Activated naive CD4-positive, alpha-beta T cell treated with anti-CD3 and anti-CD28 coated beads, Interleukin-2, amount 50 U/mL, for 72 hours (primary cell): ENCODE measurements at regions not wholly inside any gene's neighbourhood (a gene's known extent, or its start where the extent isn't known, plus 50 kb on each side); places are given as distances from the start of the nearest gene placed in this dataset.

Experiments used
- ATAC-seq, 2 donors: fragments of 150-1000 bp; cut with Tn5 transposase; 2 replicates each; pipeline ENCODE4 v1.10.0; 2021; ENCODE audit warnings: mild to moderate bottlenecking in 2 of 2, moderate library complexity in 2 of 2
- DNase-seq, 2 donors: peaks; one replicate each; pipeline ENCODE4 v3.0.0; 2021 to 2022; ENCODE audit warnings: low spot score in 2 of 2
- H3K27ac Mint-ChIP-seq, 2 donors: one replicate each; pipeline ENCODE4 v1.8.0; 2022; ENCODE audit warnings: mild to moderate bottlenecking in 2 of 2, mixed read lengths in 2 of 2
- H3K36me3 Mint-ChIP-seq, 2 donors: one replicate each; pipeline ENCODE4 v1.8.0; 2022; ENCODE audit warnings: mixed read lengths in 2 of 2
- H3K9me3 Mint-ChIP-seq, 2 donors: one replicate each; pipeline ENCODE4 v1.8.0; 2022; ENCODE audit warnings: mixed read lengths in 2 of 2

DNA sequence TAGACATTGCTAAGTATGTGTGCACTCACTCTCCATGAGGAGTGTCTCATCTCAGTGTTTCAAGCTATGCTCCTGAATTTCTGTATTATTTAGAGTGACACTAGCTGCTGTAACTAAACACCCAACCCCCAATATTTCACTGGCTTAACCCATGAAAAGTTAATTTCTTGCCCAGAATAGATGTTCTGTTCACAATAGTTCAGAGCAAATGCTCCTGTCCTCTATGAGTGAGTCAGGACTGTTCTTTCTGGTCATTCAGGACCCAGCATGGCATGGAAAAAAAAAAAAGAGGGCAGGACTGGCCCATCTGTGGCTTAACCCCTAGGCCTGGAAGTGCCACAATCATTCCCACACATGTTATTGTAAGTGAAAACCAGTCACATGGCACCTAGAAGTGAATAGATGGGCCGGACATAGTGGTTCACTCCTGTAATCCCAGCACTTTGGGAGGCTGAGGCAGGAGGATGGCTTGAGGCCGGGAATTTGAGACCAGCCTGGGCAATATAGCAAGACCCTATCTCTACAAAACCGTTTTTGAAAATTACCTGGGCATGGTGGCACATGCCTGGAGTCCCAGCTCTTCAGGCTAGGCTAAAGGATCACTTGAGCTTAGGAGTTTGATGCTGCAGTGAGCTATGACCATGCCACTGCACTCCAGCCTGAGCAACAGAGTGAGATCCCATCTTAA is 663.6 kb downstream of the IRS1 start:
- Mint-ChIP-seq H3K27ac (no peak overlapping the region), H3K36me3 (no peaks in the 10 kb centered on the region), H3K9me3 (no peaks in the 10 kb centered on the region)
- DNase-seq, result no peak
- no peak for ATAC-seq

GRCh38 chr2:226132323-226133215 is 667.1 kb downstream of the IRS1 start:
- H3K9me3 Mint-ChIP-seq, result no peaks in the 10 kb centered on the region

GRCh38 chr2:226131299-226131784 is 668.3 kb downstream of the IRS1 start:
- no peak for ATAC-seq
- DNase-seq, result no peak
- Mint-ChIP-seq H3K36me3 (no peaks in the 10 kb centered on the region), H3K9me3 (no peaks in the 10 kb centered on the region), H3K27ac (no peak overlapping the region)

More at GRCh38 chr2:226132323-226133215, 667.1 kb downstream of the IRS1 start:
- DNase-seq, result no peak
- no peak overlapping the region for H3K27ac Mint-ChIP-seq
- no peaks in the 10 kb centered on the region for H3K36me3 Mint-ChIP-seq
- ATAC-seq, result no peak

GRCh38 chr2:226130192-226130591 is 669.4 kb downstream of the IRS1 start:
- ATAC-seq (no peak), DNase-seq (no peak)
- Mint-ChIP-seq H3K9me3 (no peaks in the 10 kb centered on the region), H3K27ac (no peak overlapping the region), H3K36me3 (no peaks in the 10 kb centered on the region)

- ATAC-seq, result no peak
- no peak for DNase-seq
- no peaks in the 10 kb centered on the region for H3K9me3 Mint-ChIP-seq
- no peaks in the 10 kb centered on the region for H3K36me3 Mint-ChIP-seq
- H3K27ac Mint-ChIP-seq, result no peak overlapping the region
Measured at GRCh38 chr2:226127682-226128081, 671.9 kb downstream of the IRS1 start.

DNA sequence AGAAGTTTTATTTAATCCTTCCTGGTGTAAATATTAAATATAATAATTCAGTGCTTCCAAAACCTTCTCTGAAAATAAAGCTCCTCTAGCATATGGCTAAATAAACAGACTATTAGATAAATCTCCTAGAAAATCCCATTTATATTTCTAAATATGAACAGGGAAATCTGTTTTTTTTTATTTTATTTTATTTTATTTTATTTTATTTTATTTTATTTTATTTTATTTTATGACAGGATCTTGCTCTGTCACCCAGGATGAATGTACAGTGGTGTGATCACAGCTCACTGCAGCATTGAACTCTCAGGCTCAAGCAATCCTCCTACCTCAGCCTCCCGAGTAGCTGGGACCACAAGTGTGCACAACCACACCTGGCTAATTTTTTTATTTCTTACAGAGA is 673.5 kb downstream of the IRS1 start:
- Mint-ChIP-seq H3K9me3 (no peaks in the 10 kb centered on the region), H3K27ac (no peak overlapping the region), H3K36me3 (no peaks in the 10 kb centered on the region)
- DNase-seq (no peak), ATAC-seq (no peak)

- H3K9me3 Mint-ChIP-seq, result no peaks in the 10 kb centered on the region
- H3K36me3 Mint-ChIP-seq, result no peaks in the 10 kb centered on the region
- no peak for DNase-seq
- ATAC-seq, result no peak
- no peak overlapping the region for H3K27ac Mint-ChIP-seq
Measured at GRCh38 chr2:226125176-226125883, 674.3 kb downstream of the IRS1 start.

GRCh38 chr2:226124548-226125011 is 675.0 kb downstream of the IRS1 start:
- H3K36me3 Mint-ChIP-seq, result no peaks in the 10 kb centered on the region
- H3K9me3 Mint-ChIP-seq, result no peaks in the 10 kb centered on the region
- ATAC-seq (no peak), DNase-seq (no peak)
- no peak overlapping the region for H3K27ac Mint-ChIP-seq

GRCh38 chr2:226123300-226123699 is 676.3 kb downstream of the IRS1 start:
- DNase-seq (no peak), ATAC-seq (no peak)
- Mint-ChIP-seq H3K9me3 (no peaks in the 10 kb centered on the region), H3K27ac (no peak overlapping the region), H3K36me3 (no peaks in the 10 kb centered on the region)

DNA sequence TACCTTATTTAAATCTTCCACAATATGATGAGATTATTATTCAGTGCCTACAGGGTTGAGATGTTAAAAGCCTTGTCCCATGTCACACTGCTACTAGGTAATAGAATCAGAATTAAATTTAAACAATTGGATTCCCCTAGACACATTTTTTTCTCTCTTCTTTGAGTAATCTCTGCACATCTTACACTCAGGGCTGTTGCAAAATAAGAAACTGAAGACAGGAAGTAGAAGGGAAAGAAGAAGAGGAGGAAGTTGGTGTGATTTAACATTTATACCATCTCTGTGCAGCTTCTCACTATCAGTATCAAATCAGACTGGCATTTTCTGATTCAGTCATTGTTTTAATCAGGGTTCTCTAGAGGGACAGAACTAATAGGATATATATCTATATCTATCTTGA is 677.6 kb downstream of the IRS1 start:
- no peak for ATAC-seq
- no peaks in the 10 kb centered on the region for H3K36me3 Mint-ChIP-seq
- no peaks in the 10 kb centered on the region for H3K9me3 Mint-ChIP-seq
- DNase-seq, result no peak
- no peak overlapping the region for H3K27ac Mint-ChIP-seq

DNA sequence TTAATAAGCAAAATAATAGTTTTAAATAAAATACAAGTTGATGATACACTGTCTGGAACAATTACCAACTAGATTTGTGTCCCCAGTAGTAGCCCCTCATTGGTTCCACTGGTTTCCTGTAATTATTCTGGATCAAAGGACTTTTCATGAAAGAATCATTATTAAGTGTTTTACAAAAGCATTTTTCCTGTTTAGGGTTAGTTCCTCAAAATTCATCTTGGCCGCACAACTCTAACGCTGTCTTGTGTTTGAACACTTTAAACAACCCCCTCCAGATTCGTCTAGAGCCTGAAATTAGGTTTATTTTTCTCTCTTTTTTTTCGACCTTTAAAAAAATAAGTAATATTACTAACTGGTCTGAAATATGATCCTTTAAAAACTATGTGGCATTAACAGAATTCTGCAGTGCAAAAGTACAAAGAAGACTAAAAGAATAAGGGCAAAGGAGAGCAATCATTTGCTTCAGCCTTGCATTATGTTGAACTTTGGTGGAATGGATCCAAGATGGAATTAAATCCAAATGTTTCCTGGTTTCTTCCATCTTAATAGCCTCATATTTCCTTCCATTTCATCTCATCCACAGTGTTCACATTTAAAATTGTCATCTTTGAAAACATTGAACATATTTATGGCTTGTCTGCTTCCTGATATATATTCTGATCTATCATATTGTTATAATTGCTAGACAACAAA is 678.4 kb downstream of the IRS1 start:
- no peaks in the 10 kb centered on the region for H3K36me3 Mint-ChIP-seq
- DNase-seq, result no peak
- H3K9me3 Mint-ChIP-seq, result no peaks in the 10 kb centered on the region
- no peak for ATAC-seq
- no peak overlapping the region for H3K27ac Mint-ChIP-seq

- Mint-ChIP-seq H3K36me3 (no peaks in the 10 kb centered on the region), H3K27ac (no peak overlapping the region), H3K9me3 (no peaks in the 10 kb centered on the region)
- DNase-seq (no peak), ATAC-seq (no peak)
Measured at GRCh38 chr2:226118471-226119429, 680.9 kb downstream of the IRS1 start.

GRCh38 chr2:226117510-226118065 is 682.0 kb downstream of the IRS1 start:
- Mint-ChIP-seq H3K36me3 (no peaks in the 10 kb centered on the region), H3K9me3 (no peaks in the 10 kb centered on the region)

GRCh38 chr2:226116346-226116745 is 683.3 kb downstream of the IRS1 start:
- no peak overlapping the region for H3K27ac Mint-ChIP-seq
- no peaks in the 10 kb centered on the region for H3K9me3 Mint-ChIP-seq
- no peak for ATAC-seq
- no peaks in the 10 kb centered on the region for H3K36me3 Mint-ChIP-seq
- DNase-seq, result no peak

More at GRCh38 chr2:226117510-226118065, 682.0 kb downstream of the IRS1 start:
- DNase-seq (no peak), ATAC-seq (no peak)
- H3K27ac Mint-ChIP-seq, result no peak overlapping the region

- H3K27ac Mint-ChIP-seq, result no peak overlapping the region
- no peak for DNase-seq
- ATAC-seq, result no peak
- no peaks in the 10 kb centered on the region for H3K36me3 Mint-ChIP-seq
- no peaks in the 10 kb centered on the region for H3K9me3 Mint-ChIP-seq
Measured at GRCh38 chr2:226115832-226116200, 683.8 kb downstream of the IRS1 start.
